NOMO-1 (cell line): ENCODE measurements at regions not wholly inside any gene's neighbourhood (a gene's known extent, or its start where the extent isn't known, plus 50 kb on each side); places are given as distances from the start of the nearest gene placed in this dataset.
"Not testable (repeated sequence)": the region's sequence is repeated elsewhere in the genome, so short reads cannot be mapped to it uniquely, and the experiment has no call there.

ENCODE experiments used
- DNase-seq, 2 experiments: peaks; one replicate each; lab custom pipeline; 2025; ENCODE audit not compliant: unreplicated experiment in 2 of 2; lab: John Stamatoyannopoulos, UW

GRCh38 chr4:43411226-43411625 lies 518.7 kb downstream of the GRXCR1 start:
- DNase-seq: no peak

DNA sequence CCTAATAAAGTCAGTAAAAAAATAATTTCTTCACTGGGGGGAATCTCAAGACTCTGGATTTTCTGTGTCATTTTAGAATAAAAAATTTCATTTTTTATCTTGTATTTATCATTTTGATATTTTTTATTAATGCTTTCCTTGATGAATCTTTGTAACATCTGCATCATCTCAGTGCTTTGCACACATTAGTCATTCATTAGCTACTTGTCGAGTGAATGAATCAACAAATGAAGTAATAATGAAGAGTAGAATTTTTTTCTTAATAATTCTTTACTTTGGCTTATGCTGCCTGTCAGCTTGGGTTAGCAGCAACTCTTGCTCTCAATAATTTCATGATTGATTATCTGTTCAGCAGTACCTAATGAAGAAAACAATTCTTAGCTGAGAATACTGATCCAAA lies 530.8 kb downstream of the GRXCR1 start:
- no peak for DNase-seq

DNA sequence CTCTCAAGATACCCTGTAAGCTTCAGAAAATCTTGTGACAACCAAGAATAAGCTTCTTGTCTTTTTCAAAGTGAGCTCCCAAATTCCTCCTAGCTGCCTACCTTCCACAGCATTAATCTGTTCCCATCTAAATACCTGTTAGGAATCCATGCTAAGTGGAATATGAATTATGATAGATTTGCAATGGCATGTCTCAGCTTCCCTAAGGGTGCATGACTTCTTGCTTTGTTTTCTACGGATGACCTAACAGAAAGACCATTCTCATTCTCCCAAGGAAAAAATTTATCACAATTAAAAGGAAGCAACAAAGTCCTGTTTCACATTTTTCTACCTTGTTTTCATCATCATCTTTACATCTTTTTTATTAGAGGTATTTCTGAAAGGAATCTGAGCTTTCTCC lies 532.7 kb downstream of the GRXCR1 start:
- no peak for DNase-seq

DNA sequence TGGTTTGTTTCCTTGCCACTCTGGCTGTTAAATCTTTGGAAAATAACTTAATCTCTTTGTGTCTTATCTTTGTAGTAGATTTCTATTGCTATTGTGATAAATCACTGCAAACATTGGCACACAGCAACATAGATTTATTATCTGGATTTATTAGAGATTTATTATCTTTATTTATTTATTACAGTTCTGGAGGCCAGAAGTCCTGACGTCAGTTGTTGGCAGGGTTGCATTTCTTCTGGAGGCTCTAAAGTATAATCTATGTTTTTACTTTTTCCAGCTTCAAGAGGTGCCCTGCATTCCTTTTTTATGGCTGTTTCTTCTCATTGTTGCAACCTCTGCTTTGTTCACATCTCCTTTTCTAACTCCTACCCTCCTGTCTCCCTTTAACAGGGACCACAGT lies 542.8 kb downstream of the GRXCR1 start:
- no peak for DNase-seq

GRCh38 chr4:43452948-43453347 lies 560.4 kb downstream of the GRXCR1 start:
- DNase-seq: peak in 1 of 2 experiments; percentile 47

DNA sequence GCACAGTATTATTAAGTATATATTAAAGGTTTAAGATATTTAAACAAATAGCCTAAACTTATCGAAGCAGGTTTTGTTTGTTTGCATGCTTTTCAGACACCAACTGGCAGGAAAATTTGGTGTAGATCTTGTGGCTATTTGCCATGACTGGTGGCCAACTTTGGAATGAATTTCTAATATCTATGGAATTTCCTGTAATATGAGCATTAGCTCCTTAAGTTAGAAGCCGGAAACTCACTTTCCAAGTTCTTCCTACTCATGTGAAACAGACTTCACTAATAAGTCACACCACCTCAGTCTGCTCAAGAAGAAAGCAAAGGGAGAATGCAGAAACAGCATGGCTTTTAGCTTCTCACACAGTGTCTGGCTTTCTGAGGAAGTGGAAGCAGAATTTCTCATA lies 563.9 kb downstream of the GRXCR1 start:
- no peak for DNase-seq

DNA sequence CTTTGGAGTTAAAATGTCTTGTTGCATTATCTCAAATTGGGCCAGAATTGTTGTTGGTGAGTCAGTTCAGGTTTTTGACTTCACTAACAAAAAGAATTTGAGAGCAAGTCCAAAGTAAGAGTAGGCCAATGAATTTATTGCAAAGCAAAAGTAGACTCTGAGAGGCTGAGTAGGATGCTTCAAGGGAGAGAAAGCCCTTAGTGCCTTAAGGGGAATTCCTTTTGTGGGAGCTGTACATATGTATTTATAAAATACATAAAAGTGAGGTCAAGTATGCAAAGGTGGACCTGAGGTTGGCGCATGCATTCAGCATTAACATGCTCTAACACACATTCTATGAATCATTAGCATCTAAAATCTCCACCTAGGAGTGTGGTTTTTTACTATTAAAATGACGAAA lies 565.4 kb downstream of the GRXCR1 start:
- no peak for DNase-seq

DNA sequence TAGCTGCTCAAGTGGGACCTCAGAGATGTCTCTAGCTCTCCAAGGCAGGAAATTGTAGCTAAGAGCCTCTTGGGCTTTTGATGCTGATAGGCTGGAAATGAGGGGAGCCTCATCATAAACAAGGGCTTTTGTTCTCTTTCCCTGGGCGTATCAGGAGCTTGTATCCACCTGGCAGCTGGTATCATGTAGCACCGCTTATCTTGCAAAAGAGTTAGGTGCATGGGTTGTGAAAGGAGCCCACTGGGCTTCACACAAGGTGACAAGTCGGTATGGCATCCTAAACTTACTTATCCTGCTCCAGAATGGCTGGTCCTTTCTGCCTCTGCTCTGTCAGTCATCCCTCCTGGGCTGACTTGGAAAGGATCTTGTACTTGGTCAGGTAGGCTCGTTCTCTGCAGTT lies 565.8 kb downstream of the GRXCR1 start:
- DNase-seq: no peak

GRCh38 chr4:43471950-43472349 lies 579.4 kb downstream of the GRXCR1 start:
- peak in 1 of 2 experiments; percentile 37 for DNase-seq

GRCh38 chr4:43481526-43481925 lies 589.0 kb downstream of the GRXCR1 start:
- no peak for DNase-seq

- DNase-seq: no peak
Measured at GRCh38 chr4:43485196-43485595, 592.7 kb downstream of the GRXCR1 start.

GRCh38 chr4:43496188-43496587 lies 603.7 kb downstream of the GRXCR1 start:
- DNase-seq: no peak

- no peak for DNase-seq
Measured at GRCh38 chr4:43496602-43497001, 604.1 kb downstream of the GRXCR1 start.

GRCh38 chr4:43505823-43506222 lies 613.3 kb downstream of the GRXCR1 start:
- DNase-seq: not testable (repeated sequence)

DNA sequence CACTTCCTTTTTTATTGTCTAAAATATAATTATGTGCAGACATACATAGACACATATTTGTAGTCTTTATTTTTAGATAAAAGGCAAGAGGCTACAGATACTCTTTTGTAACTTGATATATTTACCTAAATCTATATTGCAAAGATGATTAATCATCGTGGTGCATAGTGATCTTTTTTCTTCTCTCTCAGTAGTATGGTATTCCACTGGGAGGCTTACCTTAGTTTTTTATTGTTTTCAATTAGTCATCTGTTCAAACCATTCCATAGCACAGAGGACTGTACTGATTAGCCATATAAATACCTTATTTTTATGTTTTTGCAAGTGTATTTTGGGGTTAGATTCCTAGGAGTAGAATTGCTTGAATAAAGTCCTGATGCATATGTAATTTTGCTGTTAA lies 619.7 kb downstream of the GRXCR1 start:
- no peak for DNase-seq

GRCh38 chr4:43525646-43526045 lies 633.1 kb downstream of the GRXCR1 start:
- DNase-seq: no peak

GRCh38 chr4:43547561-43547960 lies 655.0 kb downstream of the GRXCR1 start:
- DNase-seq: no peak

- DNase-seq: no peak
Measured at GRCh38 chr4:43550981-43551627, 658.6 kb downstream of the GRXCR1 start.

DNA sequence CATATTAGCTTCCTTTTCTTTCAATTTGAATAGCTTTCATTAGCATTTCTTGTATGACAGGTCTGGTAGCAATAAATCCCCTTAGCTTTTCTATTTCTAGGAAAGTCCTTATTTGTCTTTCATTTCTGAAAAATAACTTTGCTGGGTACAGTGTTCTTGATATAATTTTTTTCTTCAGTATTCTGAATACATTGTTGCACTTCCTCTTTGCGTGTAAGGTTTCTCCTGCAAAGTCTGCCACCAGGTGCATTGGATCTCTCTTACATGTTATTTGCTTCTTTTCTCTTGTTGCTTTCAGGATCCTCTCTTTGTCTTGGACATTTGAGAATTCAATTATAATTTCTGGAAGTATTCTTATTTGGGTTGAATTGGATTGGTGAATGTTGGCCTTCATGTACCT lies 663.7 kb downstream of the GRXCR1 start:
- DNase-seq: no peak

- no peak for DNase-seq
Measured at GRCh38 chr4:43560047-43560446, 667.5 kb downstream of the GRXCR1 start.

GRCh38 chr4:43564107-43564506 lies 671.6 kb downstream of the GRXCR1 start:
- no peak for DNase-seq

- DNase-seq: no peak
Measured at GRCh38 chr4:43564591-43564990, 672.1 kb downstream of the GRXCR1 start.

GRCh38 chr4:43567644-43568043 lies 675.1 kb downstream of the GRXCR1 start:
- no peak for DNase-seq
